Caco-2 (cell line): ENCODE measurements at regions not wholly inside any gene's neighbourhood (a gene's known extent, or its start where the extent isn't known, plus 50 kb on each side); places are given as distances from the start of the nearest gene placed in this dataset.
A peak's percentile ranks its signal among the peaks of the same experiment; 100 is the strongest.

Experiments used
- BruUV-seq: library from RNA; stranded (reverse); fragments of 400-500 nt; replicated peaks from 2 replicates; lab custom pipeline; 2021; lab: Mats Ljungman, UMichigan
- CTCF ChIA-PET: fragments of 300-600 bp; sonication (Branson Sonifier 250); formaldehyde crosslinking; loops from one replicate; lab custom pipeline; 2022; ENCODE audit warnings: antibody characterized with exemption; lab: Charles Lee
- POLR2A ChIA-PET: fragments of 300-600 bp; sonication (Branson Sonifier 250); formaldehyde crosslinking; loops from one replicate; lab custom pipeline; 2022; ENCODE audit warnings: antibody characterized with exemption; lab: Charles Lee
- DNase-seq, 2 experiments: peaks; one replicate each; pipeline versions ENCODE4 v3.0.0 to v3.0.0-alpha.2; 2020 to 2022
- H3K27me3 ChIP-seq: replicated peaks from 2 replicates; pipeline ENCODE4 v1.6.0; 2011; ENCODE audit warnings: low read length; ENCODE audit not compliant: control insufficient read depth, insufficient read depth
- H3K36me3 ChIP-seq: 2 replicates; pipeline ENCODE4 v1.5.1; 2011; ENCODE audit warnings: low read length; ENCODE audit not compliant: control insufficient read depth, insufficient read depth
- H3K4me1 ChIP-seq: fragments of 250-450 bp; sonication (Bioruptor Pico); 2 replicates; pipeline ENCODE4 v1.5.1; 2020; ENCODE audit warnings: mild to moderate bottlenecking
- H3K4me3 ChIP-seq: 2 replicates; pipeline ENCODE4 v1.5.1; 2011; ENCODE audit warnings: low read depth, mild to moderate bottlenecking, control low read depth, low read length
- H3K9me3 ChIP-seq: fragments of 250-450 bp; sonication (Bioruptor Pico); 2 replicates; pipeline ENCODE4 v1.5.1; 2020; ENCODE audit warnings: mild to moderate bottlenecking, moderate library complexity
- H3K27ac Mint-ChIP-seq: one replicate; pipeline ENCODE4 v1.8.0; 2022; ENCODE audit warnings: mixed read lengths; ENCODE audit not compliant: unreplicated experiment
- H3K27me3 Mint-ChIP-seq: one replicate; pipeline ENCODE4 v1.8.0; 2022; ENCODE audit warnings: mixed read lengths; ENCODE audit not compliant: insufficient read depth, unreplicated experiment
- H3K36me3 Mint-ChIP-seq: one replicate; pipeline ENCODE4 v1.8.0; 2022; ENCODE audit warnings: mild to moderate bottlenecking, mixed read lengths; ENCODE audit not compliant: insufficient read depth, unreplicated experiment
- H3K4me1 Mint-ChIP-seq: one replicate; pipeline ENCODE4 v1.8.0; 2022; ENCODE audit warnings: low read depth, mixed read lengths; ENCODE audit not compliant: unreplicated experiment
- H3K4me3 Mint-ChIP-seq: one replicate; pipeline ENCODE4 v1.8.0; 2022; ENCODE audit warnings: mild to moderate bottlenecking, moderate library complexity, mixed read lengths; ENCODE audit not compliant: unreplicated experiment
- H3K9me3 Mint-ChIP-seq: one replicate; pipeline ENCODE4 v1.8.0; 2022; ENCODE audit warnings: mixed read lengths; ENCODE audit not compliant: unreplicated experiment
- intact Hi-C: fragments of 100-400 bp; cut with micrococcal nuclease; formaldehyde crosslinking; loops from one replicate; pipeline ENCODE4 v1.10.0; 2022; ENCODE audit not compliant: unreplicated experiment
- TF ChIP-seq, protein P1 (sequence below), 2 experiments: fragments of 200-600 bp in 1 of 2; IDR thresholded peaks; 1 replicate in 1 of 2; 2 replicates in 1 of 2; pipeline versions ENCODE4 v1.5.1 to v1.8.0; 2011 to 2022; ENCODE audit warnings: antibody characterized with exemption in 1 of 2, control low read depth in 1 of 2, inconsistent platforms in 1 of 2, low read depth in 1 of 2, low read length in 1 of 2, mild to moderate bottlenecking in 1 of 2, moderate library complexity in 1 of 2; ENCODE audit not compliant: insufficient read depth in 1 of 2, severe bottlenecking in 1 of 2, unreplicated experiment in 1 of 2

DNA sequence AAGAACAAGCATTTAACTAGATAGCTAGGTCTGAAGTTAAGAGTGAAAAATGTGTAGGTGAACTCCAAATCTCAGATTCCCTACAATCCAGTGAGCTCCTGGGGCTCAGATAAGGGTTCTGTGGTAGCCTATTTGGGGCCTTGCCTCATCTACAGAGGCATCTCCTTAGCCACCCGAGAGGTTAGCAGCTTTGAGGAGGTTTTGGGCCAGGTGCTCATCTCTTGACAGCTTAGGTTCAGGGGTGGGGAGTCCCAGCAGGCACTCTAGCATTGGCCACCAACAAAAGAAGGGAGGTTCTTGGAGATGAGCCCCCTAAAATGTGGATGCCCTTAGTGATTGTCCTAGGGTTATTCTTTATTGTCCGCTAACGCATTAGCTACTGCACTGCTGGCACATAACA, 184.4 kb upstream of the B3GAT1 start:
- H3K4me1 ChIP-seq, result no peaks in the 10 kb centered on the region
- Mint-ChIP-seq H3K36me3 (no peaks in the 10 kb centered on the region), H3K9me3 (no peaks in the 10 kb centered on the region), H3K27ac (no peak overlapping the region), H3K4me1 (no peaks in the 10 kb centered on the region), H3K27me3 (peaks cover 9% of the 10 kb centered on the region), H3K4me3 (no peak overlapping the region)
- TF ChIP-seq, protein P1, sequence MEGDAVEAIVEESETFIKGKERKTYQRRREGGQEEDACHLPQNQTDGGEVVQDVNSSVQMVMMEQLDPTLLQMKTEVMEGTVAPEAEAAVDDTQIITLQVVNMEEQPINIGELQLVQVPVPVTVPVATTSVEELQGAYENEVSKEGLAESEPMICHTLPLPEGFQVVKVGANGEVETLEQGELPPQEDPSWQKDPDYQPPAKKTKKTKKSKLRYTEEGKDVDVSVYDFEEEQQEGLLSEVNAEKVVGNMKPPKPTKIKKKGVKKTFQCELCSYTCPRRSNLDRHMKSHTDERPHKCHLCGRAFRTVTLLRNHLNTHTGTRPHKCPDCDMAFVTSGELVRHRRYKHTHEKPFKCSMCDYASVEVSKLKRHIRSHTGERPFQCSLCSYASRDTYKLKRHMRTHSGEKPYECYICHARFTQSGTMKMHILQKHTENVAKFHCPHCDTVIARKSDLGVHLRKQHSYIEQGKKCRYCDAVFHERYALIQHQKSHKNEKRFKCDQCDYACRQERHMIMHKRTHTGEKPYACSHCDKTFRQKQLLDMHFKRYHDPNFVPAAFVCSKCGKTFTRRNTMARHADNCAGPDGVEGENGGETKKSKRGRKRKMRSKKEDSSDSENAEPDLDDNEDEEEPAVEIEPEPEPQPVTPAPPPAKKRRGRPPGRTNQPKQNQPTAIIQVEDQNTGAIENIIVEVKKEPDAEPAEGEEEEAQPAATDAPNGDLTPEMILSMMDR (IDR thresholded peaks at IDR 0.05; ENCODE audit: insufficient read depth in 1 of 2, low read depth in 1 of 2, low read length in 1 of 2, severe bottlenecking in 1 of 2, unreplicated experiment in 1 of 2), result no peak
- intact Hi-C loops, result no loop called here
- H3K4me3 ChIP-seq, result no peak overlapping the region
- no peaks in the 10 kb centered on the region for H3K36me3 ChIP-seq
- peak in 1 of 2 experiments; percentile 16 for DNase-seq
- no peaks in the 10 kb centered on the region for H3K27me3 ChIP-seq
- peaks cover 12% of the 10 kb centered on the region for H3K9me3 ChIP-seq
- no TSS peak for BruUV-seq
- CTCF ChIA-PET, result interaction anchor here (0.6 kb wide), 1 partner anchor 24 kb away, joined by 3 read pairs; no protein-coding TSS in a partner anchor
- POLR2A ChIA-PET, result no interaction called here

DNA sequence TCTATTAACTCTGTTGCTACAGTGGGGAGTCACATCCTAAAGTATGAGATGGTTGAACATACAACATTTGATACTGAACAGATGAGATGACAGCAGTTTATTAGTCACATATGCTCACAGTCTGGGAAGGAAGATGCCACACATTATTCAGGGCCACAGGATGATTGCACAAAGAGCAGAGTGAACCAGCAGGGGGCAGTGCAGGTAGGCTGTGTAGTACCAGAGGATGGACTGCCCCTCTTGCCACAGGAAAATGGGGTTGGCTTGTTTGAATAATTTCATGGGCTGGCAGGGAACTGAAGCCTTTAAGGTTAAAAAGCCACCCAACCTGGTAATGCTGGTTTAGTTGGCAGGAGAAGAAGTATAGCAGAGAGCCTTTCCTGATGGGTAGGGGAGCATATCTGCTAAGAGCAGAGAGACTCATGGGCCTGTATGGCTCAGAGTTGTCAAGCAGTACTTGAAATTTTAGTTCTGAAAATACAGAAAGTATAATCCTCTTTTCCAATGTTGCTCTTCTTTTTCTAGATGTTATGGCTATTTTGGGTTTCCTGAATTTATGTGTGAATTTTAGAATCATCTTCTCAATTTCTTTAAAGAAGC, 180.4 kb upstream of the B3GAT1 start:
- no TSS peak for BruUV-seq
- ChIA-PET POLR2A (no interaction called here), CTCF (no interaction called here)
- Mint-ChIP-seq H3K4me3 (no peak overlapping the region), H3K27ac (no peak overlapping the region), H3K9me3 (no peaks in the 10 kb centered on the region), H3K27me3 (peaks cover 9% of the 10 kb centered on the region), H3K36me3 (no peaks in the 10 kb centered on the region), H3K4me1 (no peaks in the 10 kb centered on the region)
- TF ChIP-seq, protein P1 (IDR thresholded peaks at IDR 0.05; ENCODE audit: insufficient read depth in 1 of 2, low read depth in 1 of 2, low read length in 1 of 2, severe bottlenecking in 1 of 2, unreplicated experiment in 1 of 2), result peak; percentile 50 to 80
- Histone ChIP-seq H3K9me3 (peaks cover 12% of the 10 kb centered on the region), H3K4me1 (no peaks in the 10 kb centered on the region), H3K36me3 (no peaks in the 10 kb centered on the region), H3K27me3 (no peaks in the 10 kb centered on the region), H3K4me3 (no peak overlapping the region)
- intact Hi-C loops, result loop anchor here (1.0 to 2.0 kb wide), 2 partner anchors 276 to 441 kb away; no protein-coding TSS in a partner anchor
- DNase-seq, result peak; percentile 53 to 70

DNA sequence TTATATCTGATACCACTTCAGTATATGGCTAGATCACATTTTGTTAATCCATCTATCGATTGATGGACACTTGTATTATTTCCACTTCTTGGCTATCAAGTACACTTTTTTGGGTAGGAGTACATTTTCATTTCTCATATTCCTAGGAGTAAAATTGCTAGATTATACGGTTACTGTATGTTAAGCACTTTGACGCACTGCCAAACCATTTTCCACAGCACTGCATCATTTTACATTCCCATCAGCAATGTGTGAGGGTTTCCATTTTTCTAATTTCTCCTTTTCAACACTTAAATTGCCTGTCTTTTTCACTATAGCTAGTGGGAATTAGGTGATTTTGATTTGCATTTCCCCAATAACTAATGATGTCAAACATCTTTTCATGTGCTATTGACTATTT, 179.3 kb upstream of the B3GAT1 start:
- BruUV-seq, result no TSS peak
- Histone ChIP-seq H3K4me3 (no peak overlapping the region), H3K27me3 (no peaks in the 10 kb centered on the region), H3K4me1 (peaks cover 3% of the 10 kb centered on the region; the same call in 1 of the 2 replicates), H3K36me3 (no peaks in the 10 kb centered on the region), H3K9me3 (peaks cover 12% of the 10 kb centered on the region)
- POLR2A ChIA-PET, result no interaction called here
- CTCF ChIA-PET, result no interaction called here
- no peak overlapping the region for H3K27ac Mint-ChIP-seq
- DNase-seq, result no peak
- H3K4me3 Mint-ChIP-seq, result no peak overlapping the region
- H3K27me3 Mint-ChIP-seq, result peaks cover 9% of the 10 kb centered on the region
- no peaks in the 10 kb centered on the region for H3K36me3 Mint-ChIP-seq
- intact Hi-C loops, result no loop called here
- TF ChIP-seq, protein P1 (IDR thresholded peaks at IDR 0.05; ENCODE audit: insufficient read depth in 1 of 2, low read depth in 1 of 2, low read length in 1 of 2, severe bottlenecking in 1 of 2, unreplicated experiment in 1 of 2), result no peak
- H3K9me3 Mint-ChIP-seq, result no peaks in the 10 kb centered on the region
- H3K4me1 Mint-ChIP-seq, result no peaks in the 10 kb centered on the region
